H1 (cell line): ENCODE measurements at regions not wholly inside any gene's neighbourhood (a gene's known extent, or its start where the extent isn't known, plus 50 kb on each side); places are given as distances from the start of the nearest gene placed in this dataset.

Experiments
- CTCF ChIA-PET: fragments of 300-600 bp; sonication (Branson Sonifier 250); formaldehyde crosslinking; loops from one replicate; lab custom pipeline; 2021; ENCODE audit not compliant: partially characterized antibody; lab: Charles Lee
- POLR2A ChIA-PET: fragments of 300-600 bp; sonication (Branson Sonifier 250); formaldehyde crosslinking; loops from one replicate; lab custom pipeline; 2021; ENCODE audit warnings: inconsistent platforms; ENCODE audit not compliant: partially characterized antibody; lab: Charles Lee
- DNase-seq, 2 experiments: peaks; one replicate each; pipeline versions ENCODE4 v3.0.0 to v3.0.0-alpha.2; 2010 to 2022; ENCODE audit warnings: low spot score in 2 of 2, low read depth in 1 of 2, mixed read lengths in 1 of 2
- FAIRE-seq: peaks from 2 replicates; lab custom pipeline; 2011; peaks lifted over from hg19 to GRCh38; lab: Jason Lieb, UNC
- H2AFZ ChIP-seq: 2 replicates; pipeline ENCODE4 v1.8.1; 2012; ENCODE audit warnings: low read length, inconsistent platforms
- H2AK5ac ChIP-seq: 2 replicates; pipeline ENCODE4 v1.6.1; 2013; ENCODE audit warnings: low read depth, low read length
- H2BK120ac ChIP-seq: replicated peaks from 2 replicates; pipeline ENCODE3; 2013; ENCODE audit warnings: low read depth, low read length, inconsistent platforms
- H2BK12ac ChIP-seq: 2 replicates; pipeline ENCODE4 v1.6.1; 2013; ENCODE audit warnings: low read depth, low read length
- H2BK15ac ChIP-seq: 2 replicates; pipeline ENCODE4 v1.6.1; 2013; ENCODE audit warnings: low read length
- H2BK20ac ChIP-seq: 2 replicates; pipeline ENCODE4 v1.6.1; 2013; ENCODE audit warnings: low read length
- H2BK5ac ChIP-seq: 2 replicates; pipeline ENCODE4 v1.6.1; 2013; ENCODE audit warnings: low read depth, low read length
- H3K14ac ChIP-seq: 2 replicates; pipeline ENCODE4 v1.6.1; 2013; ENCODE audit warnings: inconsistent platforms; ENCODE audit not compliant: insufficient read length
- H3K18ac ChIP-seq: 2 replicates; pipeline ENCODE4 v1.6.1; 2013; ENCODE audit warnings: low read length; ENCODE audit errors: extremely low read depth
- H3K23ac ChIP-seq: 2 replicates; pipeline ENCODE4 v1.6.1; 2013; ENCODE audit warnings: inconsistent platforms; ENCODE audit not compliant: insufficient read length
- H3K23me2 ChIP-seq: 2 replicates; pipeline ENCODE4 v1.6.1; 2013; ENCODE audit warnings: low read depth, low read length
- H3K27ac ChIP-seq: 2 replicates; pipeline ENCODE4 v1.6.1; 2011; ENCODE audit warnings: low read depth, low read length, inconsistent platforms
- H3K27me3 ChIP-seq, 4 experiments: replicated peaks in 1 of 4; 1 replicate in 1 of 4; 2 replicates in 3 of 4; pipeline versions ENCODE4 v1.6.1 to v1.8.1; 2011 to 2013; ENCODE audit warnings: low read length in 3 of 4, mild to moderate bottlenecking in 3 of 4, inconsistent platforms in 2 of 4, mixed read lengths in 2 of 4, moderate library complexity in 1 of 4; ENCODE audit not compliant: control insufficient read depth in 3 of 4, insufficient read depth in 3 of 4; ENCODE audit errors: extremely low read depth in 1 of 4
- H3K36me3 ChIP-seq, 4 experiments: 2 replicates each; pipeline versions ENCODE4 v1.6.1 to v1.8.1; 2011 to 2013; ENCODE audit warnings: mild to moderate bottlenecking in 4 of 4, low read length in 3 of 4, moderate library complexity in 2 of 4, control low read depth in 1 of 4, inconsistent platforms in 1 of 4; ENCODE audit not compliant: insufficient read depth in 4 of 4, control insufficient read depth in 2 of 4
- H3K4ac ChIP-seq: replicated peaks from 2 replicates; pipeline ENCODE3; 2013; ENCODE audit warnings: low read length, low read depth, mixed read lengths, inconsistent platforms; ENCODE audit not compliant: insufficient read length
- H3K4me1 ChIP-seq, 4 experiments: replicated peaks in 1 of 4; 1 replicate in 1 of 4; 2 replicates in 3 of 4; pipeline versions ENCODE4 v1.6.1 to v1.8.1; 2011 to 2013; ENCODE audit warnings: low read length in 3 of 4, inconsistent platforms in 2 of 4, mixed read lengths in 1 of 4; ENCODE audit not compliant: insufficient read depth in 4 of 4, control insufficient read depth in 3 of 4
- H3K4me2 ChIP-seq, 2 experiments: 2 replicates each; pipeline versions ENCODE4 v1.6.1 to v1.8.1; 2011 to 2013; ENCODE audit warnings: low read depth in 2 of 2, low read length in 2 of 2, control low read depth in 1 of 2, inconsistent platforms in 1 of 2, mild to moderate bottlenecking in 1 of 2; ENCODE audit not compliant: insufficient read depth in 1 of 2
- H3K4me3 ChIP-seq, 4 experiments: fragments of 200-600, 300-600 bp in 1 of 4; sonication (generic), shearing (Covaris generic), sonication (Bioruptor Twin) in 1 of 4; 2 replicates each; pipeline versions ENCODE4 v1.5.1 to v1.8.1; 2011 to 2016; ENCODE audit warnings: low read length in 4 of 4, low read depth in 3 of 4, control low read depth in 2 of 4, inconsistent platforms in 2 of 4, mild to moderate bottlenecking in 2 of 4, mixed read lengths in 1 of 4, moderate library complexity in 1 of 4; ENCODE audit not compliant: insufficient read depth in 2 of 4; ENCODE audit errors: extremely low read depth in 1 of 4
- H3K56ac ChIP-seq: replicated peaks from 2 replicates; pipeline ENCODE3; 2013; ENCODE audit warnings: low read depth, mild to moderate bottlenecking, mixed read lengths, low read length, inconsistent platforms; ENCODE audit not compliant: insufficient read length
- H3K79me1 ChIP-seq: 2 replicates; pipeline ENCODE4 v1.6.1; 2013; ENCODE audit warnings: low read depth, low read length, control low read depth
- H3K79me2 ChIP-seq, 2 experiments: 2 replicates each; pipeline versions ENCODE4 v1.6.1 to v1.8.1; 2012 to 2013; ENCODE audit warnings: low read length in 2 of 2, mild to moderate bottlenecking in 2 of 2, inconsistent platforms in 1 of 2; ENCODE audit not compliant: insufficient read depth in 2 of 2, control insufficient read depth in 1 of 2
- H3K9ac ChIP-seq, 4 experiments: replicated peaks in 1 of 4; 1 replicate in 1 of 4; 2 replicates in 3 of 4; pipeline versions ENCODE4 v1.6.1 to v1.8.1; 2011 to 2013; ENCODE audit warnings: low read depth in 3 of 4, low read length in 3 of 4, control low read depth in 2 of 4, mild to moderate bottlenecking in 2 of 4, moderate library complexity in 2 of 4, inconsistent platforms in 1 of 4; ENCODE audit errors: extremely low read depth in 1 of 4
- H3K9me3 ChIP-seq, 2 experiments: 2 replicates each; pipeline versions ENCODE4 v1.6.1 to v1.8.1; 2012 to 2013; ENCODE audit warnings: mild to moderate bottlenecking in 2 of 2, moderate library complexity in 2 of 2, control low read depth in 1 of 2, inconsistent platforms in 1 of 2, low read depth in 1 of 2, low read length in 1 of 2, mixed read lengths in 1 of 2; ENCODE audit not compliant: insufficient read depth in 2 of 2
- H4K20me1 ChIP-seq, 2 experiments: replicated peaks in 1 of 2; 2 replicates each; pipeline versions ENCODE3 to v1.8.1; 2011 to 2013; ENCODE audit warnings: inconsistent platforms in 2 of 2, low read length in 2 of 2, mild to moderate bottlenecking in 1 of 2; ENCODE audit not compliant: insufficient read depth in 2 of 2, control insufficient read depth in 1 of 2
- H4K5ac ChIP-seq: 2 replicates; pipeline ENCODE4 v1.6.1; 2013; ENCODE audit warnings: low read length, low read depth, mixed read lengths, inconsistent platforms; ENCODE audit not compliant: insufficient read length
- H4K8ac ChIP-seq: 2 replicates; pipeline ENCODE4 v1.8.0; 2013; ENCODE audit warnings: mild to moderate bottlenecking, moderate library complexity, low read length, inconsistent platforms; ENCODE audit not compliant: insufficient read depth; ENCODE audit errors: extremely low read depth
- H4K91ac ChIP-seq: replicated peaks from 2 replicates; pipeline ENCODE3; 2013; ENCODE audit warnings: low read length, mixed read lengths, inconsistent platforms; ENCODE audit not compliant: insufficient read length
- EGR1 ChIP-seq: IDR thresholded peaks from 2 replicates; pipeline ENCODE4 v1.6.1; 2011; ENCODE audit warnings: low read depth, low read length, borderline replicate concordance
- GTF2F1 ChIP-seq: IDR thresholded peaks from 2 replicates; pipeline ENCODE4 v1.6.1; 2012; ENCODE audit warnings: low read depth, low read length, improper control_type of control experiment, borderline replicate concordance
- JUN ChIP-seq: IDR thresholded peaks from 2 replicates; pipeline ENCODE4 v1.6.1; 2011; ENCODE audit warnings: low read depth, mild to moderate bottlenecking, improper control_type of control experiment, low read length
- MAX ChIP-seq: IDR thresholded peaks from 2 replicates; pipeline ENCODE4 v1.6.1; 2012; ENCODE audit warnings: inconsistent platforms
- RBBP5 ChIP-seq: IDR thresholded peaks from 2 replicates; pipeline ENCODE4 v1.7.1; 2012; ENCODE audit warnings: low read depth, mild to moderate bottlenecking, inconsistent platforms, low read length, moderate library complexity, borderline replicate concordance
- RNF2 ChIP-seq: fragments of 200-900, 300-1000 bp; sonication (generic); IDR thresholded peaks from 2 replicates; pipeline ENCODE4 v1.7.1; 2016; ENCODE audit warnings: borderline replicate concordance, low read depth, mild to moderate bottlenecking, antibody characterized with exemption, low read length; ENCODE audit not compliant: poor library complexity, severe bottlenecking; ENCODE audit errors: missing control alignments
- SIX5 ChIP-seq: IDR thresholded peaks from 2 replicates; pipeline ENCODE4 v1.6.1; 2011; ENCODE audit warnings: mild to moderate bottlenecking, low read depth, low read length
- SP2 ChIP-seq: IDR thresholded peaks from 2 replicates; pipeline ENCODE4 v1.6.1; 2012; ENCODE audit warnings: mild to moderate bottlenecking, low read length, inconsistent platforms
- SUZ12 ChIP-seq: fragments of 200-600 bp; sonication (generic); IDR thresholded peaks from 2 replicates; pipeline ENCODE4 v1.6.1; 2012; ENCODE audit warnings: mild to moderate bottlenecking, inconsistent platforms, low read length, moderate library complexity, mixed read lengths
- ZNF274 ChIP-seq: IDR thresholded peaks from 2 replicates; pipeline ENCODE4 v1.7.0; 2012; ENCODE audit warnings: low read length, borderline replicate concordance; ENCODE audit errors: extremely low read depth
- WGBS, 2 experiments: shearing (Covaris generic) in 1 of 2; methylation state at CpG; one replicate each; pipeline versions ENCODE4 v1.1.6 to v1.1.7; 2013 to 2015; ENCODE audit warnings: low lambda C conversion rate in 2 of 2, mixed read lengths in 2 of 2, inconsistent platforms in 1 of 2, low coverage in 1 of 2, missing lambda C conversion rate in 1 of 2; ENCODE audit not compliant: insufficient replicate concordance in 2 of 2, insufficient coverage in 1 of 2, insufficient read length in 1 of 2; ENCODE audit errors: extremely low coverage in 1 of 2, missing lambda C conversion rate in 1 of 2; 5-methylcytosine and 5-hydroxymethylcytosine counted together

GRCh38 chr1:177732178-177732577 is 237.7 kb downstream of the SEC16B start:
- H3K27ac ChIP-seq = no peak overlapping the region
- no peak overlapping the region for H2BK20ac ChIP-seq
- WGBS, 2 experiments = 94% methylated on average over 7 of the region's 7 CpGs; no CpG with 5 or more reads in 1 of the 2 experiments
- H4K20me1 ChIP-seq = no peaks in the 10 kb centered on the region
- no peak overlapping the region for H4K5ac ChIP-seq
- H3K36me3 ChIP-seq = no peaks in the 10 kb centered on the region
- H3K4me2 ChIP-seq = no peak overlapping the region
- H3K4me1 ChIP-seq = no peaks in the 10 kb centered on the region
- H3K4ac ChIP-seq = no peak overlapping the region
- no peak overlapping the region for H4K91ac ChIP-seq
- H2BK15ac ChIP-seq = no peak overlapping the region
- no peak overlapping the region for H3K9ac ChIP-seq
- H3K27me3 ChIP-seq = no peaks in the 10 kb centered on the region
- H2BK5ac ChIP-seq = no peak overlapping the region
- CTCF ChIA-PET = interaction anchor here (1.3 to 1.4 kb wide), 2 partner anchors 51 to 181 kb away, joined by 3 read pairs; no protein-coding TSS in a partner anchor
- no peak overlapping the region for H3K18ac ChIP-seq
- no peak for DNase-seq
- H3K23ac ChIP-seq = no peak overlapping the region
- H3K56ac ChIP-seq = no peak overlapping the region
- no peak for FAIRE-seq
- H3K23me2 ChIP-seq = no peaks in the 10 kb centered on the region
- no peak overlapping the region for H3K14ac ChIP-seq
- no peaks in the 10 kb centered on the region for H3K79me2 ChIP-seq
- TF ChIP-seq SIX5 (no peak), ZNF274 (no peak), JUN (no peak), EGR1 (no peak), SUZ12 (no peak), RBBP5 (no peak), SP2 (no peak), MAX (no peak), RNF2 (no peak), GTF2F1 (no peak)
- H3K4me3 ChIP-seq = no peak overlapping the region
- no peak overlapping the region for H2BK12ac ChIP-seq
- H3K9me3 ChIP-seq = no peaks in the 10 kb centered on the region
- H2AK5ac ChIP-seq = no peak overlapping the region
- POLR2A ChIA-PET = no interaction called here
- no peak overlapping the region for H4K8ac ChIP-seq
- no peaks in the 10 kb centered on the region for H3K79me1 ChIP-seq
- H2BK120ac ChIP-seq = no peak overlapping the region
- 0 out of 2 replicates have a peak overlapping the region, but pooled peaks have one; percentile 41 for H2AFZ ChIP-seq
